ENCODE measurements at regions not wholly inside any gene's neighbourhood (a gene's known extent, or its start where the extent isn't known, plus 50 kb on each side); places are given as distances from the start of the nearest gene placed in this dataset.

DNA sequence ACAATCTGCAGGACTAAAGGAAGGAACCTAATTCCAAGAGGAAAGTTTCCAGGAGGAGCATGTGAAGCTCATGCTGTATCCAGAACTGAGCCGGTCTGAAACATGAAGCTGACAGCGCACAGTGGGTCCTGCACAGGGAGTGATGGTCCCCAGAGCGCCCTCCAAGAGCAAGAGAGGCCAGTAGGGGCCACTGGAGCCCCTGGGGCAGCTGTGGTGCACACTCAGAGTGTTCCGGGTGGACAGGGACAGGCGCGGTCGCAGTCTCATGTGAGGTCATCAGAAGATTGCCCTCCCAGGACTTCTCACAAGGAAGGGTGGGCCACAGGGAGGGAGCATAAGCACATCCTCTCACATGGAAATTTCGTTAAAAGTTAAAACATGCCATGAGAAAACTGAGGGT lies 355.9 kb downstream of the EIPR1 start:
- intact Hi-C loops (cut with micrococcal nuclease) (no loop called here), in situ Hi-C loops (cut with MboI; ENCODE audit: low sequenced_read_pairs) (no loop called here), dilution Hi-C loops (cut with HindIII; ENCODE audit: low sequenced_read_pairs, unreplicated experiment) (no loop called here)
- no peak overlapping the region for H2BK15ac ChIP-seq (ENCODE audit: low read depth, low read length)
- no peak overlapping the region for H3K4ac ChIP-seq (ENCODE audit: low read depth, low read length)
- H3K4me3 ChIP-seq (ENCODE audit: insufficient read depth, low read depth, low read length): no peak overlapping the region
- no peak overlapping the region for H3K4me2 ChIP-seq (ENCODE audit: low read depth, low read length)
- H3K27ac ChIP-seq (ENCODE audit: insufficient read depth, low read length): no peak overlapping the region
- H3K79me1 ChIP-seq (ENCODE audit: low read depth in 1 of 2, low read length in 2 of 2): no peaks in the 10 kb centered on the region
- H3K27me3 ChIP-seq (ENCODE audit: control insufficient read depth, insufficient read depth, low read length): no peaks in the 10 kb centered on the region
- no peak overlapping the region for H2BK20ac ChIP-seq (ENCODE audit: low read depth, low read length)
- H3K9me3 ChIP-seq (ENCODE audit: control insufficient read depth, insufficient read depth, low read length): peaks cover 31% of the 10 kb centered on the region
- H2BK120ac ChIP-seq (ENCODE audit: low read depth, low read length): no peak overlapping the region
- no peak overlapping the region for H3K18ac ChIP-seq (ENCODE audit: low read depth, low read length)
- H2AK9ac ChIP-seq (replicated peaks; ENCODE audit: low read depth, low read length, poor library complexity): no peak overlapping the region
- H3K9me1 ChIP-seq (ENCODE audit: insufficient read depth, low read length): no peaks in the 10 kb centered on the region
- POLR2A ChIA-PET (ENCODE audit: unreplicated experiment): no interaction called here
- BruUV-seq (replicated peaks): no TSS peak
- no peak overlapping the region for H3K9ac ChIP-seq (ENCODE audit: low read depth, low read length)
- H4K20me1 ChIP-seq (ENCODE audit: insufficient read depth, low read length): no peaks in the 10 kb centered on the region
- H4K8ac ChIP-seq (ENCODE audit: low read depth in 2 of 2, low read length in 2 of 2): no peak overlapping the region
- no peak overlapping the region for H4K5ac ChIP-seq (ENCODE audit: low read depth, low read length)
- no peak overlapping the region for H3K14ac ChIP-seq (replicated peaks; ENCODE audit: low read depth, low read length)
- CTCF ChIA-PET: no interaction called here
- 20% methylated on average over 3 of the region's 8 CpGs; no CpG with 5 or more reads in 1 of the 2 experiments for WGBS, 2 experiments (ENCODE audit: extremely low coverage in 2 of 2, insufficient read length in 1 of 2)
- DNase-seq (no peak), ATAC-seq (ENCODE audit: low read depth) (no peak)
- no peaks in the 10 kb centered on the region for H3K36me3 ChIP-seq (ENCODE audit: control insufficient read depth, insufficient read depth, low read length)
- H4K91ac ChIP-seq (ENCODE audit: insufficient read depth, low read depth, low read length): no peak overlapping the region
- no peak overlapping the region for H3K56ac ChIP-seq (ENCODE audit: extremely low read depth, insufficient read depth, low read length)
- H2AFZ ChIP-seq (replicated peaks; ENCODE audit: low read length, poor library complexity): no peak overlapping the region
- no peak overlapping the region for H2BK5ac ChIP-seq (ENCODE audit: low read depth, low read length, poor library complexity, severe bottlenecking)
- no peak overlapping the region for H2AK5ac ChIP-seq (ENCODE audit: low read depth, low read length)
- H3K23ac ChIP-seq (ENCODE audit: low read depth, low read length): no peak overlapping the region
- H3K4me1 ChIP-seq (ENCODE audit: control insufficient read depth, insufficient read depth, low read length): no peaks in the 10 kb centered on the region
- no peak for TF ChIP-seq MXI1 (IDR thresholded peaks at IDR 0.05; ENCODE audit: borderline replicate concordance, low read depth, low read length)
- no peak for TF ChIP-seq FOS (IDR thresholded peaks at IDR 0.05; ENCODE audit: low read depth, low read length)
- no peak for TF ChIP-seq ELK1 (IDR thresholded peaks at IDR 0.05; ENCODE audit: borderline replicate concordance, low read depth, low read length)
- no peak for TF ChIP-seq RFX5 (IDR thresholded peaks at IDR 0.05; ENCODE audit: low read depth, low read length)
- TF ChIP-seq RCOR1 (IDR thresholded peaks at IDR 0.05; ENCODE audit: insufficient replicate concordance, low read length): no peak
- no peak for TF ChIP-seq RAD21 (IDR thresholded peaks at IDR 0.05; ENCODE audit: low read length)
- no peak for TF ChIP-seq POLR2A (IDR thresholded peaks at IDR 0.05; ENCODE audit: low read depth, low read length)
- TF ChIP-seq NFE2L2 (IDR thresholded peaks at IDR 0.05; ENCODE audit: low read depth, low read length): no peak
- TF ChIP-seq BHLHE40 (IDR thresholded peaks at IDR 0.05; ENCODE audit: low read depth, low read length): no peak
